A549 (cell line): ENCODE measurements at regions not wholly inside any gene's neighbourhood (a gene's known extent, or its start where the extent isn't known, plus 50 kb on each side); places are given as distances from the start of the nearest gene placed in this dataset.
"Not testable (repeated sequence)": the region's sequence is repeated elsewhere in the genome, so short reads cannot be mapped to it uniquely, and the experiment has no call there.

Experiments
- ATAC-seq, 2 experiments: fragments of 200-7000 bp in 1 of 2; fragments of >200 bp in 1 of 2; cut with Nextera tagmentation in 1 of 2; cut with Tn5 transposase in 1 of 2; 3 replicates each; pipeline versions ENCODE4 v1.8.0 to v1.9.1; 2018 to 2020; ENCODE audit warnings: mild to moderate bottlenecking in 1 of 2, moderate library complexity in 1 of 2
- CTCF ChIA-PET: fragments of 300-600 bp; sonication (Branson Sonifier 250); formaldehyde crosslinking; extraction: SDS; loops from one replicate; lab custom pipeline; 2021; ENCODE audit warnings: antibody characterized with exemption, inconsistent platforms; lab: Yijun Ruan, JAX
- POLR2A ChIA-PET: fragments of 350-600 bp; formaldehyde crosslinking; extraction: SDS; loops from one replicate; lab custom pipeline; 2021; ENCODE audit warnings: antibody characterized with exemption, inconsistent platforms; lab: Yijun Ruan, JAX
- DNase-seq, 2 experiments: peaks; one replicate each; pipeline versions ENCODE4 v3.0.0 to v3.0.0-alpha.2; 2011 to 2016; ENCODE audit warnings: low read depth in 1 of 2, low spot score in 1 of 2
- FAIRE-seq: peaks from 2 replicates; lab custom pipeline; 2011; peaks lifted over from hg19 to GRCh38; lab: Jason Lieb, UNC
- H3K27ac ChIP-seq, 2 experiments: fragments of >200 bp; sonication (Bioruptor Twin); formaldehyde crosslinking; 3 replicates each; pipeline ENCODE4 v1.5.1; 2016 to 2017
- H3K4me1 ChIP-seq: fragments of >200 bp; sonication (Bioruptor Twin); formaldehyde crosslinking; 3 replicates; pipeline ENCODE4 v1.6.1; 2016
- H3K4me2 ChIP-seq: fragments of >200 bp; sonication (Bioruptor Twin); formaldehyde crosslinking; 3 replicates; pipeline ENCODE4 v1.6.1; 2016
- H3K4me3 ChIP-seq: fragments of >200 bp; sonication (Bioruptor Twin); formaldehyde crosslinking; 3 replicates; pipeline ENCODE4 v1.5.1; 2016
- H3K9me3 ChIP-seq: fragments of >200 bp; sonication (Bioruptor Twin); formaldehyde crosslinking; 3 replicates; pipeline ENCODE4 v1.6.1; 2016
- CBX2 ChIP-seq: fragments of 200-600 bp; sonication (generic); IDR thresholded peaks from 2 replicates; pipeline ENCODE4 v1.6.1; 2016; ENCODE audit warnings: low read depth, mild to moderate bottlenecking, borderline replicate concordance
- CBX8 ChIP-seq: fragments of 200-600 bp; sonication (generic); IDR thresholded peaks from 2 replicates; pipeline ENCODE4 v1.6.1; 2016
- CHD2 ChIP-seq: fragments of 150-350 bp; IDR thresholded peaks from 2 replicates; pipeline ENCODE4 v1.6.1; 2014; ENCODE audit warnings: low read length; ENCODE audit not compliant: partially characterized antibody
- ESRRA ChIP-seq: fragments of 150-350 bp; IDR thresholded peaks from 2 replicates; pipeline ENCODE4 v1.6.1; 2014; ENCODE audit warnings: mild to moderate bottlenecking, low read length, borderline replicate concordance
- FOXS1 ChIP-seq: fragments of 250-450 bp; sonication (Bioruptor Pico); IDR thresholded peaks from 2 replicates; pipeline ENCODE4 v1.5.0; 2020; ENCODE audit warnings: mild to moderate bottlenecking, moderate library complexity
- HDAC2 ChIP-seq: fragments of 200-600 bp; sonication (generic); IDR thresholded peaks from 2 replicates; pipeline ENCODE4 v1.6.1; 2016
- HEYL ChIP-seq: fragments of 250-450 bp; sonication (Bioruptor Pico); IDR thresholded peaks from 2 replicates; pipeline ENCODE4 v1.8.0; 2021; ENCODE audit warnings: mild to moderate bottlenecking, moderate library complexity
- HOXB13 ChIP-seq: fragments of 250-450 bp; sonication (Bioruptor Pico); IDR thresholded peaks from 2 replicates; pipeline ENCODE4 v1.5.0; 2020; ENCODE audit warnings: low read depth, mild to moderate bottlenecking, moderate library complexity
- HOXB5 ChIP-seq: fragments of 250-450 bp; sonication (Bioruptor Pico); IDR thresholded peaks from 2 replicates; pipeline ENCODE4 v1.5.0; 2020; ENCODE audit warnings: mild to moderate bottlenecking, moderate library complexity
- JUN ChIP-seq, 2 experiments: fragments of >200 bp; sonication (Bioruptor Twin); formaldehyde crosslinking; IDR thresholded peaks; 2 replicates in 1 of 2; 3 replicates in 1 of 2; pipeline ENCODE4 v1.6.1; 2016 to 2017
- JUNB ChIP-seq: fragments of >200 bp; sonication (Bioruptor Twin); formaldehyde crosslinking; IDR thresholded peaks from 2 replicates; pipeline ENCODE4 v1.6.1; 2016
- KDM5A ChIP-seq: fragments of 200-600 bp; sonication (generic); IDR thresholded peaks from 2 replicates; pipeline ENCODE4 v1.6.1; 2016; ENCODE audit warnings: antibody characterized with exemption, mild to moderate bottlenecking
- MAZ ChIP-seq: fragments of 150-350 bp; IDR thresholded peaks from 2 replicates; pipeline ENCODE4 v1.6.1; 2014; ENCODE audit warnings: antibody characterized with exemption, low read depth, low read length, borderline replicate concordance
- NFE2L2 ChIP-seq: fragments of 150-350 bp; conservative IDR thresholded peaks from 2 replicates; pipeline ENCODE4 v1.6.1; 2014; ENCODE audit warnings: low read length
- NR3C1 ChIP-seq: fragments of >200 bp; sonication (Bioruptor Twin); formaldehyde crosslinking; IDR thresholded peaks from 3 replicates; pipeline ENCODE4 v1.6.1; 2017
- RAD21 ChIP-seq, 2 experiments: fragments of >200 bp in 1 of 2; sonication (Bioruptor Twin) in 1 of 2; formaldehyde crosslinking in 1 of 2; IDR thresholded peaks in 1 of 2; conservative IDR thresholded peaks in 1 of 2; 2 replicates in 1 of 2; 3 replicates in 1 of 2; pipeline ENCODE4 v1.6.1; 2012 to 2018; ENCODE audit warnings: inconsistent platforms in 1 of 2
- RCOR1 ChIP-seq: fragments of 150-350 bp; IDR thresholded peaks from 2 replicates; pipeline ENCODE4 v1.6.1; 2014; ENCODE audit warnings: antibody characterized with exemption, low read length, low read depth
- RNF2 ChIP-seq: fragments of 200-600 bp; sonication (generic); IDR thresholded peaks from 2 replicates; pipeline ENCODE4 v1.6.1; 2016; ENCODE audit warnings: low read depth, mild to moderate bottlenecking, antibody characterized with exemption, moderate library complexity, borderline replicate concordance
- SMC3 ChIP-seq: fragments of >200 bp; sonication (Bioruptor Twin); formaldehyde crosslinking; IDR thresholded peaks from 3 replicates; pipeline ENCODE4 v1.6.1; 2018; ENCODE audit warnings: inconsistent platforms
- ZC3H11A ChIP-seq: fragments of 450-650 bp; IDR thresholded peaks from 2 replicates; pipeline ENCODE4 v1.6.1; 2014; ENCODE audit warnings: antibody characterized with exemption, mild to moderate bottlenecking
- ZFP36 ChIP-seq: fragments of 450-650 bp; IDR thresholded peaks from 2 replicates; pipeline ENCODE4 v1.6.1; 2014; ENCODE audit warnings: borderline replicate concordance; ENCODE audit not compliant: partially characterized antibody
- ZNF302 ChIP-seq: fragments of 250-450 bp; sonication (Bioruptor Pico); IDR thresholded peaks from 2 replicates; pipeline ENCODE4 v1.9.0; 2021; ENCODE audit warnings: inconsistent platforms, mild to moderate bottlenecking, moderate library complexity
- WGBS: methylation state at CpG from one replicate; pipeline ENCODE4 v1.1.6; 2017; ENCODE audit errors: missing lambda C conversion rate; 5-methylcytosine and 5-hydroxymethylcytosine counted together
- TF ChIP-seq, protein P1 (sequence below): fragments of 250-450 bp; sonication (Bioruptor Pico); IDR thresholded peaks from 2 replicates; pipeline ENCODE4 v1.5.0; 2020; ENCODE audit warnings: low read depth, mild to moderate bottlenecking, moderate library complexity
- TF ChIP-seq, protein P2 (sequence below): IDR thresholded peaks from 2 replicates; pipeline ENCODE4 v1.6.1; 2012
- TF ChIP-seq, protein P3 (sequence below): fragments of 450-650 bp; IDR thresholded peaks from 2 replicates; pipeline ENCODE4 v1.6.1; 2014; ENCODE audit warnings: antibody characterized with exemption
- TF ChIP-seq, protein P4 (sequence below): IDR thresholded peaks from 2 replicates; pipeline ENCODE4 v1.6.1; 2012; ENCODE audit warnings: low read depth, borderline replicate concordance
- TF ChIP-seq, protein P5 (sequence below): fragments of >200 bp; sonication (Bioruptor Twin); formaldehyde crosslinking; IDR thresholded peaks from 2 replicates; pipeline ENCODE4 v1.6.1; 2016
- TF ChIP-seq, protein P6 (sequence below): fragments of >200 bp; sonication (Bioruptor Twin); formaldehyde crosslinking; IDR thresholded peaks from 3 replicates; pipeline ENCODE4 v1.5.1; 2016

DNA sequence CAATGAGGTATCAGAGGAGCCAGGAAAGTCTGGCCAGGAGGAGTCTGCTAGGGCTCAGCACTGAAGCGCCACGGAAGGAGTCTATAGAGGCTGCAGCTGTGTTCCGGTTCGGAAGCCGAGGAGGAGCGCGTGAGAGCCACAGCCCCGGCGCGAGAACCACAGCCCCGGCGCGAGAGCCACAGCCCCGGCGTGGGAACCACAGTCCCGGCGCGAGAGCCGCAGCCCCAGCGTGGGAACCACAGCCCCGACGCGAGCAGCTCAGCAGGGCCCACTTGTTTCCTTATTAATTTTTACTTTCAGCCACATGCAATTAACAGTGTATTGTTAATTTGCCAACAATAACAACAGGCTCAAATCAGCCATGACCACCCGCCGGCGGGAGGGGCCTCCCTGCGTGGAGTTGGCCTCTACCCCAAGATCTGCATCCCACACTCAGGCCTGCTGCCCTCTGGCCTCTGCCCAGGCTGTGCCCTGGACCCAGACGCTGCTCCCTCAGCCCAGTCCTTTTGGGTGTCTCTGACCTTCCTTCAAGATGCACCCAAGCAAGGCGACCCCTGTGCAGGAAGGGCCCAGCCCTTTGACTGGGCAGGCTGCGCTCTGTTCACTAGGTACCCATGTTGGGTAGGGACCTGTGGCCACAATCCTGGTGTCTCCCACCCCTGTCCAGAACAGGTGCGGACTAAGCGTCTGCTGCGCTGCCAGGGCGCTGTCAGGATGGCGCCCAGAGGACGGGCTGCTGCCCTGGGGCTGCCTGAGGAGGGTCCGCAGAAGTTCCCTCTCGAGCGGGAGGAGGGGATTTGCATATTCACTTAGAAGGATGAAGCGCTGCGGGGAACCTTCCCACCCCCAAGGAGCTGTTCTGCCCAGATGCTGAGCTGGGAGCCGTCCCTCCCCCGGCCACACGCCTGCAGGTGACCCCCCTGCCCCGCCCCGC is 113.8 kb downstream of the ADRA2C start (continued):
- TF ChIP-seq, protein P1, sequence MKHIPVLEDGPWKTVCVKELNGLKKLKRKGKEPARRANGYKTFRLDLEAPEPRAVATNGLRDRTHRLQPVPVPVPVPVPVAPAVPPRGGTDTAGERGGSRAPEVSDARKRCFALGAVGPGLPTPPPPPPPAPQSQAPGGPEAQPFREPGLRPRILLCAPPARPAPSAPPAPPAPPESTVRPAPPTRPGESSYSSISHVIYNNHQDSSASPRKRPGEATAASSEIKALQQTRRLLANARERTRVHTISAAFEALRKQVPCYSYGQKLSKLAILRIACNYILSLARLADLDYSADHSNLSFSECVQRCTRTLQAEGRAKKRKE (CRISPR knock-in tag) = no peak
- TF ChIP-seq JUN (IDR thresholded peaks at IDR 0.05) (no peak), ZC3H11A (no peak), FOXS1 (CRISPR knock-in tag) (no peak)
- TF ChIP-seq, all 56 proteins: peak for 0

DNA sequence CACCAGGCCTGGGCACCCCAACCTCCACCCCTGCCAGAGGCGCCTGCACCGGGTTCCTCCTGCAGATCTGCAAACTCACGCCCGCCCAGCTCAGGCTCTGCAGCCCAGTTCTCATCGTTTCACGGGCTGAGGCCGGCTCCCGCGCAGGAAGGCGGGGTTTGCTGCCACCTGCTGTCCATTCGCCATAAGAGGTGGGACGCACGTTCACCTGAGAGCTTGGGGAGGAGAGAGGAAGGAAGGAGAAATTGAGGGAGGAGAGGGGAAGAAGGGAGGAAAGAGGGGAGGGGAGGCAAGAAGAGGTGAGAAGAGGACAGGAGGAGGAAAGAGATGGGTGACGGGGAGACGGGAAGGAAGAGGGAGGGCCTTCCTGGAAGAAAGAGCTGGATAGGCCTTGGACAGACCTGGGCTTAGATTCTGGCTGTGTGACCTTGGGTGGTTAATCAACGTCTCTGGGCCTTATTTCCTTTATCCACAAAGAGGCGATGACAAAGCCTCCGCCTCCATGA is 114.5 kb downstream of the ADRA2C start:
- TF ChIP-seq, protein P2, sequence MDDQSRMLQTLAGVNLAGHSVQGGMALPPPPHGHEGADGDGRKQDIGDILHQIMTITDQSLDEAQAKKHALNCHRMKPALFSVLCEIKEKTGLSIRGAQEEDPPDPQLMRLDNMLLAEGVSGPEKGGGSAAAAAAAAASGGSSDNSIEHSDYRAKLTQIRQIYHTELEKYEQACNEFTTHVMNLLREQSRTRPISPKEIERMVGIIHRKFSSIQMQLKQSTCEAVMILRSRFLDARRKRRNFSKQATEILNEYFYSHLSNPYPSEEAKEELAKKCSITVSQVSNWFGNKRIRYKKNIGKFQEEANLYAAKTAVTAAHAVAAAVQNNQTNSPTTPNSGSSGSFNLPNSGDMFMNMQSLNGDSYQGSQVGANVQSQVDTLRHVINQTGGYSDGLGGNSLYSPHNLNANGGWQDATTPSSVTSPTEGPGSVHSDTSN = no peak
- TF ChIP-seq HDAC2 (no peak), ESRRA (no peak), HOXB5 (no peak), ZFP36 (peak; percentile 10), ZC3H11A (no peak), FOXS1 (CRISPR knock-in tag) (no peak), SMC3 (peak; percentile 77), HEYL (CRISPR knock-in tag) (no peak), MAZ (no peak), RNF2 (no peak), RAD21 (conservative IDR thresholded peaks at IDR 0.05 in 1 of 2, IDR thresholded peaks at IDR 0.05 in 1 of 2) (peak; percentile 78 to 79), CBX8 (no peak), CHD2 (no peak), NR3C1 (no peak), ZNF302 (CRISPR knock-in tag) (no peak), CBX2 (no peak), HOXB13 (CRISPR knock-in tag) (no peak), KDM5A (no peak), JUNB (no peak), RCOR1 (no peak), NFE2L2 (no peak)
- TF ChIP-seq, protein P3, sequence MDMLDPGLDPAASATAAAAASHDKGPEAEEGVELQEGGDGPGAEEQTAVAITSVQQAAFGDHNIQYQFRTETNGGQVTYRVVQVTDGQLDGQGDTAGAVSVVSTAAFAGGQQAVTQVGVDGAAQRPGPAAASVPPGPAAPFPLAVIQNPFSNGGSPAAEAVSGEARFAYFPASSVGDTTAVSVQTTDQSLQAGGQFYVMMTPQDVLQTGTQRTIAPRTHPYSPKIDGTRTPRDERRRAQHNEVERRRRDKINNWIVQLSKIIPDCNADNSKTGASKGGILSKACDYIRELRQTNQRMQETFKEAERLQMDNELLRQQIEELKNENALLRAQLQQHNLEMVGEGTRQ = no peak
- TF ChIP-seq, protein P4, sequence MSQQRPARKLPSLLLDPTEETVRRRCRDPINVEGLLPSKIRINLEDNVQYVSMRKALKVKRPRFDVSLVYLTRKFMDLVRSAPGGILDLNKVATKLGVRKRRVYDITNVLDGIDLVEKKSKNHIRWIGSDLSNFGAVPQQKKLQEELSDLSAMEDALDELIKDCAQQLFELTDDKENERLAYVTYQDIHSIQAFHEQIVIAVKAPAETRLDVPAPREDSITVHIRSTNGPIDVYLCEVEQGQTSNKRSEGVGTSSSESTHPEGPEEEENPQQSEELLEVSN = no peak
- TF ChIP-seq, protein P5, sequence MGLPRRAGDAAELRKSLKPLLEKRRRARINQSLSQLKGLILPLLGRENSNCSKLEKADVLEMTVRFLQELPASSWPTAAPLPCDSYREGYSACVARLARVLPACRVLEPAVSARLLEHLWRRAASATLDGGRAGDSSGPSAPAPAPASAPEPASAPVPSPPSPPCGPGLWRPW = no peak
- TF ChIP-seq, protein P6, sequence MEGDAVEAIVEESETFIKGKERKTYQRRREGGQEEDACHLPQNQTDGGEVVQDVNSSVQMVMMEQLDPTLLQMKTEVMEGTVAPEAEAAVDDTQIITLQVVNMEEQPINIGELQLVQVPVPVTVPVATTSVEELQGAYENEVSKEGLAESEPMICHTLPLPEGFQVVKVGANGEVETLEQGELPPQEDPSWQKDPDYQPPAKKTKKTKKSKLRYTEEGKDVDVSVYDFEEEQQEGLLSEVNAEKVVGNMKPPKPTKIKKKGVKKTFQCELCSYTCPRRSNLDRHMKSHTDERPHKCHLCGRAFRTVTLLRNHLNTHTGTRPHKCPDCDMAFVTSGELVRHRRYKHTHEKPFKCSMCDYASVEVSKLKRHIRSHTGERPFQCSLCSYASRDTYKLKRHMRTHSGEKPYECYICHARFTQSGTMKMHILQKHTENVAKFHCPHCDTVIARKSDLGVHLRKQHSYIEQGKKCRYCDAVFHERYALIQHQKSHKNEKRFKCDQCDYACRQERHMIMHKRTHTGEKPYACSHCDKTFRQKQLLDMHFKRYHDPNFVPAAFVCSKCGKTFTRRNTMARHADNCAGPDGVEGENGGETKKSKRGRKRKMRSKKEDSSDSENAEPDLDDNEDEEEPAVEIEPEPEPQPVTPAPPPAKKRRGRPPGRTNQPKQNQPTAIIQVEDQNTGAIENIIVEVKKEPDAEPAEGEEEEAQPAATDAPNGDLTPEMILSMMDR = peak; percentile 59
- ATAC-seq (peak; percentile 97 to 98), DNase-seq (peak; percentile 33 to 57), FAIRE-seq (no peak)
- H3K4me3 ChIP-seq = no peak overlapping the region
- H3K9me3 ChIP-seq = peaks cover 4% of the 10 kb centered on the region
- H3K4me2 ChIP-seq = no peak overlapping the region
- no peak overlapping the region for H3K27ac ChIP-seq
- POLR2A ChIA-PET = interaction anchor here (1.0 kb wide), 1 partner anchor 115 kb away, joined by 4 read pairs; the partner anchor contains the start of gene ADRA2C
- CTCF ChIA-PET = interaction anchor here (0.6 to 4.4 kb wide), 31 partner anchors 8 to 1096 kb away, joined by 3 to 31 read pairs (median 4); partner anchors contain the start of gene ADRA2C
- H3K4me1 ChIP-seq = no peaks in the 10 kb centered on the region
- 0% methylated on average over 8 of the region's 18 CpGs for WGBS

DNA sequence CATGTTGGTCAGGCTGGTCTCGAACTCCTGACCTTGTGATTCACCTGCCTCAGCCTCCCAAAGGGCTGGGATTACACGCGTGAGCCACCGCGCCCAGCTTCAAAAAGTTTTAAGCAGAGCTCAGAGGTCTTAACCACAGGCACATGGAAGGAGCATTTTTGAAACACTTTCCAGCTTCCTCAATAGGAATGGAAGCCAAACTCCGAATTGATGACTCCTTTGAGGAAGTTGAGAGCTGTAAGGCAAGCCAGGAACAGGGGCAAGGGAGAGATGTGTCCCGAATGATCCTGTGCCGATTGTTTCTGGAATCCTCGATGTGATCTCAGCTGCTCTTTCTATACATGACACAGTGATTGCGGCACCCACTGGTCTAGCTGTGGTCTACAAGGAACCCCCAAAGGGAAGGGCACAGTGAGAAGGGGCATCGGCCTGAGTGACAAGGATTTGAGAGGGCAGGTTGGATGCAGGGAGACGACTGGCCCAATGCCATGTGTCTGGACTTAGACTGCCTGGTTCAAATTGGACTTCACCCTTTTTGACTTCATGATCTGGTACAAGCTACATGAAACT is 116.2 kb downstream of the ADRA2C start:
- DNase-seq, FAIRE-seq: not testable (repeated sequence)

More for the DNA sequence above, 116.2 kb downstream of the ADRA2C start:
- H3K4me3 ChIP-seq, H3K9me3 ChIP-seq, H3K4me1 ChIP-seq, POLR2A ChIA-PET, ATAC-seq, H3K27ac ChIP-seq, H3K4me2 ChIP-seq: not testable (repeated sequence)
- CTCF ChIA-PET = interaction anchor here (0.7 to 4.4 kb wide), 3 partner anchors 117 to 317 kb away, joined by 3 to 31 read pairs (median 4); partner anchors contain the start of gene ADRA2C
- WGBS = 31% methylated on average over 8 of the region's 12 CpGs
